ENCODE measurements at regions not wholly inside any gene's neighbourhood (a gene's known extent, or its start where the extent isn't known, plus 50 kb on each side); places are given as distances from the start of the nearest gene placed in this dataset.
A peak's percentile ranks its signal among the peaks of the same experiment; 100 is the strongest.

- FAIRE-seq (no peak), DNase-seq (ENCODE audit: insufficient read length, low spot score) (no peak)
- TF ChIP-seq POLR2A (IDR thresholded peaks at IDR 0.05; ENCODE audit: low read depth, low read length) = no peak
- no peak for TF ChIP-seq TAF1 (IDR thresholded peaks at IDR 0.05; ENCODE audit: low read depth, low read length)
- TF ChIP-seq SPI1 (IDR thresholded peaks at IDR 0.05; ENCODE audit: low read depth, low read length) = peak; percentile 91
These were observed 489.1 kb upstream of the LRATD1 start for GRCh38 chr2:14143435-14143834.

GRCh38 chr2:14148216-14148615, 484.3 kb upstream of the LRATD1 start:
- no peak for TF ChIP-seq SPI1 (IDR thresholded peaks at IDR 0.05; ENCODE audit: low read depth, low read length)
- no peak for TF ChIP-seq TAF1 (IDR thresholded peaks at IDR 0.05; ENCODE audit: low read depth, low read length)
- TF ChIP-seq PAX5 (IDR thresholded peaks at IDR 0.05; ENCODE audit: insufficient read depth, low read length, severe bottlenecking) = no peak
- FAIRE-seq = no peak
- DNase-seq (ENCODE audit: insufficient read length, low spot score) = no peak

- no peak for FAIRE-seq
- no peak for DNase-seq (ENCODE audit: insufficient read length, low spot score)
- TF ChIP-seq POU2F2 (IDR thresholded peaks at IDR 0.05; ENCODE audit: low read depth, low read length) = no peak
- no peak for TF ChIP-seq PAX5 (IDR thresholded peaks at IDR 0.05; ENCODE audit: insufficient read depth, low read length, severe bottlenecking)
- TF ChIP-seq SPI1 (IDR thresholded peaks at IDR 0.05; ENCODE audit: low read depth, low read length) = no peak
- TF ChIP-seq POLR2AphosphoS5 (IDR thresholded peaks at IDR 0.05; ENCODE audit: low read depth, low read length) = no peak
- no peak for TF ChIP-seq TAF1 (IDR thresholded peaks at IDR 0.05; ENCODE audit: low read depth, low read length)
- TF ChIP-seq POLR2A (IDR thresholded peaks at IDR 0.05; ENCODE audit: low read depth, low read length) = no peak
These were observed 474.7 kb upstream of the LRATD1 start for GRCh38 chr2:14157816-14158215.

GRCh38 chr2:14180333-14180732, 452.2 kb upstream of the LRATD1 start:
- FAIRE-seq (no peak), DNase-seq (ENCODE audit: insufficient read length, low spot score) (no peak)
- TF ChIP-seq POLR2A (IDR thresholded peaks at IDR 0.05; ENCODE audit: low read depth, low read length) (no peak), PAX5 (IDR thresholded peaks at IDR 0.05; ENCODE audit: insufficient read depth, low read length, severe bottlenecking) (no peak)

GRCh38 chr2:14182227-14182946, 450.1 kb upstream of the LRATD1 start:
- TF ChIP-seq TAF1 (IDR thresholded peaks at IDR 0.05; ENCODE audit: low read depth, low read length) (no peak), SPI1 (IDR thresholded peaks at IDR 0.05; ENCODE audit: low read depth, low read length) (no peak), POLR2A (IDR thresholded peaks at IDR 0.05; ENCODE audit: low read depth, low read length) (no peak), PAX5 (IDR thresholded peaks at IDR 0.05; ENCODE audit: insufficient read depth, low read length, severe bottlenecking) (no peak), POLR2AphosphoS5 (IDR thresholded peaks at IDR 0.05; ENCODE audit: low read depth, low read length) (no peak), POU2F2 (IDR thresholded peaks at IDR 0.05; ENCODE audit: low read depth, low read length) (no peak)
- FAIRE-seq (no peak), DNase-seq (ENCODE audit: insufficient read length, low spot score) (no peak)

GRCh38 chr2:14185906-14186305, 446.6 kb upstream of the LRATD1 start:
- DNase-seq (ENCODE audit: insufficient read length, low spot score) = no peak
- no peak for TF ChIP-seq TAF1 (IDR thresholded peaks at IDR 0.05; ENCODE audit: low read depth, low read length)
- TF ChIP-seq POU2F2 (IDR thresholded peaks at IDR 0.05; ENCODE audit: low read depth, low read length) = no peak
- TF ChIP-seq POLR2A (IDR thresholded peaks at IDR 0.05; ENCODE audit: low read depth, low read length) = no peak
- no peak for TF ChIP-seq SPI1 (IDR thresholded peaks at IDR 0.05; ENCODE audit: low read depth, low read length)
- no peak for TF ChIP-seq POLR2AphosphoS5 (IDR thresholded peaks at IDR 0.05; ENCODE audit: low read depth, low read length)
- TF ChIP-seq PAX5 (IDR thresholded peaks at IDR 0.05; ENCODE audit: insufficient read depth, low read length, severe bottlenecking) = no peak
- FAIRE-seq = no peak

- no peak for DNase-seq (ENCODE audit: insufficient read length, low spot score)
- TF ChIP-seq SPI1 (IDR thresholded peaks at IDR 0.05; ENCODE audit: low read depth, low read length) (no peak), POLR2A (IDR thresholded peaks at IDR 0.05; ENCODE audit: low read depth, low read length) (no peak), POU2F2 (IDR thresholded peaks at IDR 0.05; ENCODE audit: low read depth, low read length) (no peak)
- FAIRE-seq = no peak
These were observed 444.1 kb upstream of the LRATD1 start for GRCh38 chr2:14188446-14188845.

- no peak for DNase-seq (ENCODE audit: insufficient read length, low spot score)
- TF ChIP-seq PAX5 (IDR thresholded peaks at IDR 0.05; ENCODE audit: insufficient read depth, low read length, severe bottlenecking) (no peak), POU2F2 (IDR thresholded peaks at IDR 0.05; ENCODE audit: low read depth, low read length) (no peak)
- no peak for FAIRE-seq
These were observed 442.6 kb upstream of the LRATD1 start for GRCh38 chr2:14189929-14190328.

GRCh38 chr2:14194233-14194632, 438.3 kb upstream of the LRATD1 start:
- TF ChIP-seq POLR2AphosphoS5 (IDR thresholded peaks at IDR 0.05; ENCODE audit: low read depth, low read length) (no peak), POLR2A (IDR thresholded peaks at IDR 0.05; ENCODE audit: low read depth, low read length) (no peak), POU2F2 (IDR thresholded peaks at IDR 0.05; ENCODE audit: low read depth, low read length) (no peak), PAX5 (IDR thresholded peaks at IDR 0.05; ENCODE audit: insufficient read depth, low read length, severe bottlenecking) (no peak), SPI1 (IDR thresholded peaks at IDR 0.05; ENCODE audit: low read depth, low read length) (no peak), TAF1 (IDR thresholded peaks at IDR 0.05; ENCODE audit: low read depth, low read length) (no peak)
- DNase-seq (ENCODE audit: insufficient read length, low spot score) = no peak
- FAIRE-seq = no peak

- DNase-seq (ENCODE audit: insufficient read length, low spot score) (no peak), FAIRE-seq (no peak)
- TF ChIP-seq POLR2AphosphoS5 (IDR thresholded peaks at IDR 0.05; ENCODE audit: low read depth, low read length) (no peak), TAF1 (IDR thresholded peaks at IDR 0.05; ENCODE audit: low read depth, low read length) (no peak), PAX5 (IDR thresholded peaks at IDR 0.05; ENCODE audit: insufficient read depth, low read length, severe bottlenecking) (no peak)
These were observed 435.2 kb upstream of the LRATD1 start for GRCh38 chr2:14197293-14197692.

- FAIRE-seq (no peak), DNase-seq (ENCODE audit: insufficient read length, low spot score) (no peak)
- TF ChIP-seq SPI1 (IDR thresholded peaks at IDR 0.05; ENCODE audit: low read depth, low read length) (no peak), POLR2AphosphoS5 (IDR thresholded peaks at IDR 0.05; ENCODE audit: low read depth, low read length) (no peak), POU2F2 (IDR thresholded peaks at IDR 0.05; ENCODE audit: low read depth, low read length) (no peak), POLR2A (IDR thresholded peaks at IDR 0.05; ENCODE audit: low read depth, low read length) (no peak), PAX5 (IDR thresholded peaks at IDR 0.05; ENCODE audit: insufficient read depth, low read length, severe bottlenecking) (no peak), TAF1 (IDR thresholded peaks at IDR 0.05; ENCODE audit: low read depth, low read length) (no peak)
These were observed 433.5 kb upstream of the LRATD1 start for GRCh38 chr2:14199040-14199439.
